Endothelial cell of umbilical vein (primary cell): ENCODE measurements at regions not wholly inside any gene's neighbourhood (a gene's known extent, or its start where the extent isn't known, plus 50 kb on each side); places are given as distances from the start of the nearest gene placed in this dataset.
A peak's percentile ranks its signal among the peaks of the same experiment; 100 is the strongest.

ENCODE experiments used
- BruUV-seq: library from RNA; stranded (reverse); fragments of 400-500 nt; replicated peaks from 2 replicates; lab custom pipeline; 2021; lab: Mats Ljungman, UMichigan
- CTCF ChIA-PET: fragments of 300-600, 350-600 bp; sonication (Branson Sonifier 250); formaldehyde crosslinking; loops from one replicate; lab custom pipeline; 2021; ENCODE audit warnings: antibody characterized with exemption, inconsistent platforms; lab: Charles Lee
- POLR2A ChIA-PET: fragments of 300-600, 350-600 bp; sonication (Branson Sonifier 250); formaldehyde crosslinking; loops from one replicate; lab custom pipeline; 2021; ENCODE audit warnings: antibody characterized with exemption, inconsistent platforms; lab: Charles Lee
- DNase-seq: peaks from one replicate; pipeline ENCODE4 v3.0.0-alpha.2; 2011; ENCODE audit warnings: low read depth, low spot score
- FAIRE-seq: peaks from 2 replicates; lab custom pipeline; 2011; peaks lifted over from hg19 to GRCh38; lab: Jason Lieb, UNC
- H2AFZ ChIP-seq: 2 replicates; pipeline ENCODE4 v1.6.0; 2012; ENCODE audit warnings: low read depth, low read length, control low read depth, inconsistent platforms
- H3K27ac ChIP-seq: 2 replicates; pipeline ENCODE4 v1.5.1; 2011; ENCODE audit warnings: low read depth, mild to moderate bottlenecking, control low read depth, low read length, moderate library complexity; ENCODE audit not compliant: insufficient read depth
- H3K27me3 ChIP-seq, 2 experiments: 2 replicates each; pipeline versions ENCODE4 v1.6.0 to v1.6.1; 2011; ENCODE audit warnings: low read length in 2 of 2, mixed read lengths in 1 of 2; ENCODE audit not compliant: control insufficient read depth in 2 of 2, insufficient read depth in 2 of 2
- H3K36me3 ChIP-seq, 2 experiments: 2 replicates in 1 of 2; 3 replicates in 1 of 2; pipeline ENCODE4 v1.5.1; 2011; ENCODE audit warnings: low read length in 2 of 2, mild to moderate bottlenecking in 1 of 2, moderate library complexity in 1 of 2; ENCODE audit not compliant: control insufficient read depth in 2 of 2, insufficient read depth in 2 of 2; ENCODE audit errors: extremely low read depth in 1 of 2
- H3K4me1 ChIP-seq: 3 replicates; pipeline ENCODE4 v1.5.1; 2011; ENCODE audit warnings: mild to moderate bottlenecking, low read length; ENCODE audit not compliant: control insufficient read depth, insufficient read depth; ENCODE audit errors: extremely low read depth
- H3K4me2 ChIP-seq: 2 replicates; pipeline ENCODE4 v1.6.1; 2011; ENCODE audit warnings: low read length, control low read depth, mixed read lengths; ENCODE audit not compliant: insufficient read depth
- H3K4me3 ChIP-seq, 3 experiments: fragments of 200-600 bp in 1 of 3; sonication (generic), shearing (Covaris generic) in 1 of 3; replicated peaks in 1 of 3; 2 replicates each; pipeline ENCODE4 v1.5.1; 2011 to 2016; ENCODE audit warnings: control low read depth in 3 of 3, low read length in 3 of 3, mild to moderate bottlenecking in 2 of 3, inconsistent platforms in 1 of 3, low read depth in 1 of 3, moderate library complexity in 1 of 3; ENCODE audit not compliant: insufficient read depth in 1 of 3
- H3K79me2 ChIP-seq: 2 replicates; pipeline ENCODE4 v1.6.0; 2012; ENCODE audit warnings: low read length, inconsistent platforms; ENCODE audit not compliant: control insufficient read depth, insufficient read depth
- H3K9ac ChIP-seq: replicated peaks from 2 replicates; pipeline ENCODE3; 2011; ENCODE audit warnings: low read length, control low read depth; ENCODE audit not compliant: insufficient read depth; ENCODE audit errors: extremely low read depth
- H3K9me1 ChIP-seq: replicated peaks from 3 replicates; pipeline ENCODE4 v1.6.0; 2011; ENCODE audit warnings: mild to moderate bottlenecking, low read length; ENCODE audit not compliant: control insufficient read depth, insufficient read depth; ENCODE audit errors: extremely low read depth
- H3K9me3 ChIP-seq: replicated peaks from 2 replicates; pipeline ENCODE4 v1.5.1; 2012; ENCODE audit warnings: low read length, inconsistent platforms; ENCODE audit not compliant: control insufficient read depth, insufficient read depth
- H4K20me1 ChIP-seq: replicated peaks from 2 replicates; pipeline ENCODE3; 2011; ENCODE audit warnings: mild to moderate bottlenecking, low read length; ENCODE audit not compliant: control insufficient read depth, insufficient read depth; ENCODE audit errors: extremely low read depth
- CTCF ChIP-seq, 2 donors: IDR thresholded peaks; 1 replicate in 1 of 2; 2 replicates in 1 of 2; pipeline ENCODE4 v1.5.1; 2011; ENCODE audit warnings: low read length in 2 of 2, mild to moderate bottlenecking in 2 of 2, moderate library complexity in 2 of 2, control low read depth in 1 of 2, inconsistent platforms in 1 of 2, low read depth in 1 of 2; ENCODE audit not compliant: insufficient read depth in 1 of 2; ENCODE audit errors: extremely low read depth in 1 of 2
- FOS ChIP-seq: IDR thresholded peaks from 2 replicates; pipeline ENCODE4 v1.6.1; 2011; ENCODE audit warnings: mild to moderate bottlenecking, low read length, moderate library complexity, borderline replicate concordance; ENCODE audit not compliant: insufficient read depth
- GATA2 ChIP-seq: IDR thresholded peaks from 2 replicates; pipeline ENCODE4 v1.7.0; 2011; ENCODE audit warnings: low read depth, mild to moderate bottlenecking, moderate library complexity, mixed read lengths, low read length; ENCODE audit not compliant: insufficient read length, insufficient read depth
- JUN ChIP-seq: IDR thresholded peaks from 2 replicates; pipeline ENCODE4 v1.6.1; 2011; ENCODE audit warnings: borderline replicate concordance, low read depth; ENCODE audit not compliant: insufficient read length, insufficient read depth
- POLR2A ChIP-seq: IDR thresholded peaks from 2 replicates; pipeline ENCODE4 v1.6.1; 2012; ENCODE audit warnings: low read depth, mild to moderate bottlenecking, control low read depth, low read length
- POLR2AphosphoS5 ChIP-seq: IDR thresholded peaks from 2 replicates; pipeline ENCODE4 v1.6.1; 2012; ENCODE audit warnings: low read depth, mild to moderate bottlenecking, control low read depth, low read length, moderate library complexity; ENCODE audit not compliant: insufficient read depth
- dilution Hi-C: fragments of 300-500 bp; cut with MboI; formaldehyde crosslinking; loops from one replicate; pipeline ENCODE4 v1.15.0; 2019; ENCODE audit warnings: low sequenced_read_pairs; ENCODE audit not compliant: extremely low pct_ligation_motif_present
- intact Hi-C: fragments of 100-400 bp; cut with micrococcal nuclease; formaldehyde crosslinking; loops from one replicate; pipeline ENCODE4 v1.10.0; 2022

GRCh38 chr4:74624351-74625151 is 169.8 kb downstream of the BTC start:
- intact Hi-C loops: loop anchor here (1.0 to 10.0 kb wide), 8 partner anchors 8 to 890 kb away; partner anchors contain the start of genes RCHY1 and THAP6
- no peak for FAIRE-seq

More at GRCh38 chr4:74624351-74625151, 169.8 kb downstream of the BTC start:
- Histone ChIP-seq H3K27ac (peak overlapping the region; percentile 98), H3K4me2 (peak overlapping the region; percentile 89), H2AFZ (no peak overlapping the region), H3K36me3 (no peaks in the 10 kb centered on the region), H3K4me1 (peaks cover 82% of the 10 kb centered on the region), H3K79me2 (no peaks in the 10 kb centered on the region), H3K9me3 (no peaks in the 10 kb centered on the region), H4K20me1 (no peaks in the 10 kb centered on the region), H3K4me3 (peak overlapping the region in 1 of 3 experiments; percentile 26), H3K9me1 (no peaks in the 10 kb centered on the region), H3K9ac (peak overlapping the region; percentile 80), H3K27me3 (no peaks in the 10 kb centered on the region)
- dilution Hi-C loops: no loop called here
- peak; percentile 89 for DNase-seq
- peak; percentile 59 for TF ChIP-seq POLR2AphosphoS5
- peak; percentile 99 for TF ChIP-seq JUN
- peak; percentile 91 for TF ChIP-seq FOS
- no peak for TF ChIP-seq CTCF (IDR thresholded peaks at IDR 0.05; ENCODE audit: extremely low read depth in 1 of 2, insufficient read depth in 1 of 2, low read depth in 1 of 2, low read length in 2 of 2)
- no peak for TF ChIP-seq POLR2A
- TF ChIP-seq GATA2: peak; percentile 28
- CTCF ChIA-PET: interaction anchor here (1.3 to 6.7 kb wide), 14 partner anchors 8 to 396 kb away, joined by 4 to 66 read pairs (median 18); partner anchors contain the start of gene AREG
- POLR2A ChIA-PET: interaction anchor here (1.0 kb wide), 1 partner anchor 85 kb away, joined by 3 read pairs; no protein-coding TSS in a partner anchor
- TSS peak; percentile 96 for BruUV-seq
